ENCODE measurements at regions not wholly inside any gene's neighbourhood (a gene's known extent, or its start where the extent isn't known, plus 50 kb on each side); places are given as distances from the start of the nearest gene placed in this dataset.

- TF ChIP-seq CTCF (IDR thresholded peaks at IDR 0.05; ENCODE audit: low read length) (no peak), EZH2 (IDR thresholded peaks at IDR 0.05; ENCODE audit: borderline replicate concordance, low read length) (no peak)
Observed at GRCh38 chr18:66141716-66142115, 390.9 kb downstream of the CDH7 start.

All from OCI-LY1 (cell line).